ENCODE measurements at regions not wholly inside any gene's neighbourhood (a gene's known extent, or its start where the extent isn't known, plus 50 kb on each side); places are given as distances from the start of the nearest gene placed in this dataset.
A peak's percentile ranks its signal among the peaks of the same experiment; 100 is the strongest.
"Not testable (repeated sequence)": the region's sequence is repeated elsewhere in the genome, so short reads cannot be mapped to it uniquely, and the experiment has no call there.

DNA sequence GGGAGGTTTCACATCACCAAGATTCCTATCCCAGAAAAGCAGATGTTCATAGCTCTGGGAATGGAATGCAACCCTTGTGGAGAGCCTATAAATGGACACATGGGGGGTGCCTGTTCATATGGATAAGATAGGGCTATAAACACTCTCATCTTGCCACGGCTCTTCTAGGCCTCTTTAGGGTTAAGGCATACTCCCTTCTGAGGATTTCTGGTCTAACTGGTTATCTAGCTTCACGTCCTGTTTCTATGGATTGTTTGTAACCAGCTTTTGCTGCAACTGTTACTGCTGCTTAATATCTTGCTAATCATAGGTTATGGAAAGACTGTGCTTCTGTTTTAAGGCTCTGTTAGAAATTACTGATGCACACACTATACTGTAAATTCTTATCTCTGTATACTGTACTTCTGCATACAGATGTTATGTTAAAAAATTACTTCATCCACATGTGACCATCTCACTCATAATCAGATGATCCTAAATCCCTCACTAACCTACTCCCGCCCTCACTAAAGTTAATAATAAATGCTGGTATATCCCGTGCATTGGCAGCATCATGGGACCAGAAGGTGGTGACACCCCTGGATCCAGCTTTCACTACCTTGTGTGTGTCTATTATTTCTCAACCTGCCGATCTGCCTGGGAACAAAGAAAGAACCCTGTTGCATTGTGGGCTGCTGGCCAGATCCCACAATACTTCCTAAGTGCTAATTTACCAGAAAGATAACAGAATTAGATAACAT, 68.7 kb downstream of the PRKAB2 start:
- not testable (repeated sequence) for H4K20me1 ChIP-seq (ENCODE audit: insufficient read depth, poor library complexity, severe bottlenecking); H3K79me2 ChIP-seq; H3K4me2 ChIP-seq; H3K9me3 ChIP-seq (ENCODE audit: low read depth); H3K27ac ChIP-seq; DNase-seq (ENCODE audit: low spot score); H3K9me2 ChIP-seq (replicated peaks; ENCODE audit: insufficient read depth); H3K4me3 ChIP-seq; H2AFZ ChIP-seq; H3K4me1 ChIP-seq (ENCODE audit: insufficient read depth); H3K36me3 ChIP-seq (replicated peaks; ENCODE audit: insufficient read depth, low read depth); H3K27me3 ChIP-seq
- WGBS (ENCODE audit: low lambda C conversion rate, missing lambda C conversion rate): 63% methylated on average over 5 of the region's 5 CpGs

DNA sequence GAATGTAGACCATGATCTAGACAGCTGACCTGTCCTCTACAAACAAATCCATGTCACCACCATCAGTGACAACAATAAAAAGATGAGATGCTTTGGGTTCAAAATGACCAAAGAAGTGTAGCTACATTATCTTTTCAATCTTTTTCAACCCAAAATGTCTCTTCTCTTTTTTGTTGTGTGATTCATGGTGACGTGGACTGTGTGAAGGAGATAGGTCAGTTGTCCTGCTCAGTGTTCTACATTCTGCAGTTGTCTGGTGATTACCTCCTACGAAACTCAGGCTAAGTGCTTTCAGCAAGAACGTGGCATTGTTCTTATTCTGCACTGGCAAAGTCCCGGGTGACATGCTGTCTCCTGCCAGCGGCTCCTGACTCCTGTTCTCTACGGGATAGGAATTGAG, 73.1 kb downstream of the PRKAB2 start:
- no peak overlapping the region for H2AFZ ChIP-seq
- H3K9me2 ChIP-seq (replicated peaks; ENCODE audit: insufficient read depth): no peaks in the 10 kb centered on the region
- H3K27ac ChIP-seq: no peak overlapping the region
- no peaks in the 10 kb centered on the region for H3K9me3 ChIP-seq (ENCODE audit: low read depth)
- H3K36me3 ChIP-seq (replicated peaks; ENCODE audit: insufficient read depth, low read depth): no peaks in the 10 kb centered on the region
- H3K4me3 ChIP-seq: no peak overlapping the region
- no peaks in the 10 kb centered on the region for H3K27me3 ChIP-seq
- H4K20me1 ChIP-seq (ENCODE audit: insufficient read depth, poor library complexity, severe bottlenecking): peaks cover 2% of the 10 kb centered on the region
- 76% methylated on average over 6 of the region's 6 CpGs for WGBS (ENCODE audit: low lambda C conversion rate, missing lambda C conversion rate)
- H3K4me2 ChIP-seq: no peak overlapping the region
- H3K4me1 ChIP-seq (ENCODE audit: insufficient read depth): no peaks in the 10 kb centered on the region
- no peaks in the 10 kb centered on the region for H3K79me2 ChIP-seq
- no peak for TF ChIP-seq EZH2phosphoT487 (IDR thresholded peaks at IDR 0.05; ENCODE audit: low read depth, severe bottlenecking, unreplicated experiment)
- TF ChIP-seq, protein P1, sequence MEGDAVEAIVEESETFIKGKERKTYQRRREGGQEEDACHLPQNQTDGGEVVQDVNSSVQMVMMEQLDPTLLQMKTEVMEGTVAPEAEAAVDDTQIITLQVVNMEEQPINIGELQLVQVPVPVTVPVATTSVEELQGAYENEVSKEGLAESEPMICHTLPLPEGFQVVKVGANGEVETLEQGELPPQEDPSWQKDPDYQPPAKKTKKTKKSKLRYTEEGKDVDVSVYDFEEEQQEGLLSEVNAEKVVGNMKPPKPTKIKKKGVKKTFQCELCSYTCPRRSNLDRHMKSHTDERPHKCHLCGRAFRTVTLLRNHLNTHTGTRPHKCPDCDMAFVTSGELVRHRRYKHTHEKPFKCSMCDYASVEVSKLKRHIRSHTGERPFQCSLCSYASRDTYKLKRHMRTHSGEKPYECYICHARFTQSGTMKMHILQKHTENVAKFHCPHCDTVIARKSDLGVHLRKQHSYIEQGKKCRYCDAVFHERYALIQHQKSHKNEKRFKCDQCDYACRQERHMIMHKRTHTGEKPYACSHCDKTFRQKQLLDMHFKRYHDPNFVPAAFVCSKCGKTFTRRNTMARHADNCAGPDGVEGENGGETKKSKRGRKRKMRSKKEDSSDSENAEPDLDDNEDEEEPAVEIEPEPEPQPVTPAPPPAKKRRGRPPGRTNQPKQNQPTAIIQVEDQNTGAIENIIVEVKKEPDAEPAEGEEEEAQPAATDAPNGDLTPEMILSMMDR (IDR thresholded peaks at IDR 0.05; ENCODE audit: poor library complexity): no peak
- no peak for TF ChIP-seq EZH2 (IDR thresholded peaks at IDR 0.05; ENCODE audit: borderline replicate concordance)
- no peak for DNase-seq (ENCODE audit: low spot score)

DNA sequence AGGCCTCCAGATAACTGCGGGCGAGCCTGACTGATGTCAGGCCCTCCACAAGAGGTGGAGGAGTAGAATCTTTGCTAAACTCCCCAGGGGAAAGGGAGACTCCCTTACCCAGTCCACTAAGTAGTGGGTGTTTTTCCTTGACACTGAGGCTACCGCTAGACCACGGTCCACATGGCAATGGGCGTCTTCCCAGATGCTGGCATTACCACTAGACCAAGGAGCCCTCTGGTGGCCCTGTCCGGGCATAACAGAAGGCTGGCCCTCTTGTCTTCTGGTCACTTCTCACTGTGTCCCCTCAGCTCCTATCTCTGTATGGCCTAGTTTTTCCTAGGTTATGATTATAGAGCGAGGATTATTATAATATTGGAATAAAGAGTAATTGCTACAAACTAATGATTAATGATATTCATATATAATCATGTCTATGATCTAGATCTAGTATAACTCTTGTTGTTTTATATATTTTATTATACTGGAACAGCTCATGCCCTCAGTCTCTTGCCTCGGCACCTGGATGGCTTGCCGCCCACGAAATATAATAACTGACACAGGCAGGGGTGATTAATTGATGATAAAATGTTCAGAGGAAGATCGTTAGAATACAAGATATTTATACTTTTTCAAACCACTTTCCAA, 73.8 kb downstream of the PRKAB2 start:
- not testable (repeated sequence) for H3K4me2 ChIP-seq; H3K9me3 ChIP-seq (ENCODE audit: low read depth); H3K4me3 ChIP-seq; H3K79me2 ChIP-seq; H2AFZ ChIP-seq; H3K27me3 ChIP-seq; H4K20me1 ChIP-seq (ENCODE audit: insufficient read depth, poor library complexity, severe bottlenecking); H3K27ac ChIP-seq; H3K4me1 ChIP-seq (ENCODE audit: insufficient read depth); H3K9me2 ChIP-seq (replicated peaks; ENCODE audit: insufficient read depth); H3K36me3 ChIP-seq (replicated peaks; ENCODE audit: insufficient read depth, low read depth)
- WGBS (ENCODE audit: low lambda C conversion rate, missing lambda C conversion rate): 73% methylated on average over 11 of the region's 11 CpGs
- DNase-seq (ENCODE audit: low spot score): peak; percentile 23
- TF ChIP-seq, protein P1 (IDR thresholded peaks at IDR 0.05; ENCODE audit: poor library complexity): peak; percentile 35

DNA sequence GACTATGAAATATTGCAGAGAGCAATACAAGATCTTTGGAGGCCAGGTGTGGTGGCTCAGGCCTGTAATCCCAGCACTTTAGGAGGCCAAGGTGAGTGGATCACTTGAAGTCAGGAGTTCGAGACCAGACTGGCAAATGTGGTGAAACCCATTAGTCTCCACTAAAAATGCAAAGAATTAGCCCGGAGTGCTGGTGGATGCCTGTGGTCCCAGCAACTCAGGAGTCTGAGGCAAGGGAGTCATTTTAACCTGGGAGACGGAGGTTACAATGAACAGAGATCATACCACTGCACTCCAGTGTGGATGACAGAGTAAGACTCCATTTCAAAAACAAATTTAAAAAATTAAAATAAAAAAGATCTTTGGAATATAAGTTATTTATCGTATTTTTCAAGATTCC, 76.6 kb downstream of the PRKAB2 start:
- Histone ChIP-seq H3K36me3 (replicated peaks; ENCODE audit: insufficient read depth, low read depth) (no peaks in the 10 kb centered on the region), H3K79me2 (no peaks in the 10 kb centered on the region), H3K9me3 (ENCODE audit: low read depth) (no peaks in the 10 kb centered on the region), H3K9me2 (replicated peaks; ENCODE audit: insufficient read depth) (no peaks in the 10 kb centered on the region), H4K20me1 (ENCODE audit: insufficient read depth, poor library complexity, severe bottlenecking) (no peaks in the 10 kb centered on the region), H2AFZ (no peak overlapping the region), H3K4me1 (ENCODE audit: insufficient read depth) (no peaks in the 10 kb centered on the region), H3K27me3 (no peaks in the 10 kb centered on the region), H3K4me2 (no peak overlapping the region), H3K4me3 (no peak overlapping the region), H3K27ac (no peak overlapping the region)
- no peak for DNase-seq (ENCODE audit: low spot score)
- WGBS (ENCODE audit: low lambda C conversion rate, missing lambda C conversion rate): 88% methylated on average over 4 of the region's 4 CpGs
- TF ChIP-seq, protein P1 (IDR thresholded peaks at IDR 0.05; ENCODE audit: poor library complexity): no peak
- TF ChIP-seq EZH2phosphoT487 (IDR thresholded peaks at IDR 0.05; ENCODE audit: low read depth, severe bottlenecking, unreplicated experiment): no peak
- no peak for TF ChIP-seq EZH2 (IDR thresholded peaks at IDR 0.05; ENCODE audit: borderline replicate concordance)

Data from hepatocyte (in vitro differentiated cells).